SK-N-SH (cell line): ENCODE measurements at regions not wholly inside any gene's neighbourhood (a gene's known extent, or its start where the extent isn't known, plus 50 kb on each side); places are given as distances from the start of the nearest gene placed in this dataset.

Source experiments
- CTCF ChIA-PET: fragments of 300-600, 350-600 bp; formaldehyde crosslinking; extraction: SDS; loops from one replicate; lab custom pipeline; 2021; lab: Yijun Ruan, JAX
- POLR2A ChIA-PET: fragments of 350-600 bp; sonication (Branson Sonifier 250); formaldehyde crosslinking; extraction: SDS; loops from one replicate; lab custom pipeline; 2020; ENCODE audit warnings: antibody characterized with exemption, inconsistent platforms; lab: Yijun Ruan, JAX
- DNase-seq: peaks from one replicate; pipeline ENCODE4 v3.0.0; 2012
- H2AFZ ChIP-seq: fragments of 200-600 bp; sonication (generic); 2 replicates; pipeline ENCODE4 v1.8.1; 2016; ENCODE audit warnings: antibody characterized with exemption, mild to moderate bottlenecking, low read depth
- H3F3A ChIP-seq: fragments of 200-600 bp; sonication (generic); replicated peaks from 2 replicates; pipeline ENCODE3; 2016; ENCODE audit warnings: antibody characterized with exemption, mild to moderate bottlenecking; ENCODE audit not compliant: insufficient read depth
- H3K27ac ChIP-seq, 2 experiments: fragments of 200-500 bp in 1 of 2; fragments of 200-600 bp in 1 of 2; sonication (Bioruptor generic) in 1 of 2; sonication (generic), shearing (Covaris generic) in 1 of 2; 2 replicates each; pipeline versions ENCODE4 v1.5.1 to v1.6.1; 2014 to 2016; ENCODE audit warnings: low read depth in 2 of 2, inconsistent platforms in 1 of 2, low read length in 1 of 2, mild to moderate bottlenecking in 1 of 2, mixed read lengths in 1 of 2
- H3K27me3 ChIP-seq: fragments of 200-600 bp; sonication (generic), shearing (Covaris generic); 2 replicates; pipeline ENCODE4 v1.6.1; 2016; ENCODE audit warnings: mixed run types; ENCODE audit not compliant: insufficient read depth
- H3K36me3 ChIP-seq, 2 experiments: fragments of 200-500 bp in 1 of 2; fragments of 200-600 bp in 1 of 2; sonication (Bioruptor generic) in 1 of 2; sonication (generic) in 1 of 2; replicated peaks in 1 of 2; 2 replicates each; pipeline versions ENCODE3 to v1.5.1; 2014 to 2016; ENCODE audit warnings: low read length in 1 of 2, mild to moderate bottlenecking in 1 of 2; ENCODE audit not compliant: insufficient read depth in 2 of 2, control insufficient read depth in 1 of 2
- H3K4me1 ChIP-seq, 2 experiments: fragments of 200-500 bp in 1 of 2; fragments of 200-600 bp in 1 of 2; sonication (Bioruptor generic) in 1 of 2; sonication (generic), shearing (Covaris generic) in 1 of 2; 2 replicates each; pipeline versions ENCODE4 v1.5.1 to v1.6.1; 2014 to 2016; ENCODE audit warnings: low read depth in 1 of 2, low read length in 1 of 2, mixed run types in 1 of 2; ENCODE audit not compliant: insufficient read depth in 2 of 2, control insufficient read depth in 1 of 2
- H3K4me2 ChIP-seq: fragments of 200-600 bp; sonication (generic), shearing (Covaris generic); 2 replicates; pipeline ENCODE4 v1.6.1; 2017; ENCODE audit warnings: mixed run types
- H3K4me3 ChIP-seq, 2 experiments: fragments of 200-500 bp in 1 of 2; fragments of 200-600 bp in 1 of 2; sonication (Bioruptor generic) in 1 of 2; sonication (generic), shearing (Covaris generic) in 1 of 2; 2 replicates each; pipeline versions ENCODE4 v1.5.1 to v1.8.1; 2014 to 2016; ENCODE audit warnings: low read depth in 2 of 2, inconsistent platforms in 1 of 2, low read length in 1 of 2, mild to moderate bottlenecking in 1 of 2, mixed read lengths in 1 of 2, moderate library complexity in 1 of 2
- H3K79me2 ChIP-seq: fragments of 200-600 bp; sonication (generic); 2 replicates; pipeline ENCODE4 v1.8.1; 2017; ENCODE audit warnings: mild to moderate bottlenecking; ENCODE audit not compliant: insufficient read depth
- H3K9ac ChIP-seq: fragments of 200-600 bp; sonication (generic); 2 replicates; pipeline ENCODE4 v1.6.1; 2017; ENCODE audit warnings: mixed run types
- H3K9me2 ChIP-seq: fragments of 200-600 bp; sonication (generic); 2 replicates; pipeline ENCODE4 v1.6.1; 2017; ENCODE audit warnings: mixed run types
- H3K9me3 ChIP-seq: fragments of 200-600 bp; sonication (generic); 2 replicates; pipeline ENCODE4 v1.6.1; 2017; ENCODE audit warnings: mixed run types, mild to moderate bottlenecking, moderate library complexity
- H4K20me1 ChIP-seq: fragments of 200-600 bp; sonication (generic); 2 replicates; pipeline ENCODE4 v1.6.1; 2017; ENCODE audit warnings: mild to moderate bottlenecking, mixed run types; ENCODE audit not compliant: insufficient read depth
- CHD2 ChIP-seq: fragments of 150-350 bp; IDR thresholded peaks from 2 replicates; pipeline ENCODE4 v1.6.1; 2018; ENCODE audit warnings: low read length; ENCODE audit not compliant: partially characterized antibody
- ELF1 ChIP-seq: IDR thresholded peaks from 2 replicates; pipeline ENCODE4 v1.4.0; 2012
- FOSL2 ChIP-seq: IDR thresholded peaks from 2 replicates; pipeline ENCODE4 v1.4.0; 2012; ENCODE audit warnings: low read depth, mild to moderate bottlenecking, moderate library complexity, borderline replicate concordance
- GATA2 ChIP-seq: sonication (generic); formaldehyde crosslinking; IDR thresholded peaks from 2 replicates; pipeline ENCODE4 v1.5.0; 2020; ENCODE audit warnings: mild to moderate bottlenecking, missing genetic modification reagents
- JUND ChIP-seq: IDR thresholded peaks from 2 replicates; pipeline ENCODE4 v1.4.0; 2012
- MXI1 ChIP-seq: IDR thresholded peaks from 2 replicates; pipeline ENCODE4 v1.6.1; 2012; ENCODE audit warnings: mild to moderate bottlenecking, low read depth, low read length, improper control_type of control experiment
- NFIC ChIP-seq: IDR thresholded peaks from 2 replicates; pipeline ENCODE4 v1.4.0; 2012; ENCODE audit warnings: borderline replicate concordance
- POLR2AphosphoS5 ChIP-seq: IDR thresholded peaks from 2 replicates; pipeline ENCODE4 v1.6.1; 2012; ENCODE audit warnings: low read depth, low read length
- RAD21 ChIP-seq: IDR thresholded peaks from 2 replicates; pipeline ENCODE4 v1.6.1; 2012; ENCODE audit warnings: mild to moderate bottlenecking, low read length
- RFX5 ChIP-seq: IDR thresholded peaks from 2 replicates; pipeline ENCODE4 v1.6.1; 2012; ENCODE audit warnings: mild to moderate bottlenecking, improper control_type of control experiment, low read length
- RXRA ChIP-seq: IDR thresholded peaks from 2 replicates; pipeline ENCODE4 v1.4.0; 2012; ENCODE audit warnings: low read depth, mild to moderate bottlenecking, borderline replicate concordance
- SIN3A ChIP-seq: IDR thresholded peaks from 2 replicates; pipeline ENCODE4 v1.6.1; 2012; ENCODE audit warnings: low read depth, mild to moderate bottlenecking, low read length, moderate library complexity, borderline replicate concordance
- TAF1 ChIP-seq: IDR thresholded peaks from 2 replicates; pipeline ENCODE4 v1.6.1; 2012; ENCODE audit warnings: low read depth, mild to moderate bottlenecking, low read length, moderate library complexity, borderline replicate concordance
- TEAD4 ChIP-seq: IDR thresholded peaks from 2 replicates; pipeline ENCODE4 v1.4.0; 2012; ENCODE audit warnings: mild to moderate bottlenecking, borderline replicate concordance; ENCODE audit not compliant: insufficient read depth
- WGBS: methylation state at CpG from one replicate; pipeline ENCODE4 v1.1.6; 2017; ENCODE audit warnings: low lambda C conversion rate; 5-methylcytosine and 5-hydroxymethylcytosine counted together
- TF ChIP-seq, protein P1 (sequence below): IDR thresholded peaks from 2 replicates; pipeline ENCODE4 v1.4.0; 2012; ENCODE audit warnings: low read depth, borderline replicate concordance
- TF ChIP-seq, protein P2 (sequence below): IDR thresholded peaks from 2 replicates; pipeline ENCODE4; 2012
- TF ChIP-seq, protein P3 (sequence below): IDR thresholded peaks from 2 replicates; pipeline ENCODE4 v1.6.1; 2012; ENCODE audit warnings: mild to moderate bottlenecking, low read depth, low read length, moderate library complexity

DNA sequence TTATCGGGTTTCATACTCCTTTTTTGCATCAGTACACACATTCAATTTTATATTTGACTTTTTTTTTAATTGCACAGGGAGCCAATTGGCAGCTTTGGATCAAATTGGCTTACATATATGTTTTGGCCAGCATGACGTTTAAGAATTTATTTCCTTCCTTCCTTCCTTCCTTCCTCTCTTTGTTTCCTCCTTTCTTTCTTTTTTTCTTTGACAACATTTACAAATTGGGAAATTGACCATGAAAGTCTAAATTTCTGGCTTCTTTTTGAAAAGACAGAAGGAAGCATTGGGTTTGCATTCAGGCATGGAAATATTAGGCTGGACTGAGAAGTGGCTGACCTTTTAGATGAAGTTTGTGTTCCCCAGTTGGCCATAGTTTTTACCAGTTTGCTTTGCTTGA is 103.4 kb upstream of the IGSF10 start:
- no peaks in the 10 kb centered on the region; the same call in 1 of the 2 replicates for H3K79me2 ChIP-seq
- H2AFZ ChIP-seq: no peak overlapping the region
- no peak overlapping the region for H3K27ac ChIP-seq
- no peaks in the 10 kb centered on the region for H3K9me3 ChIP-seq
- H3K4me1 ChIP-seq: peaks cover 2 to 29% of the 10 kb centered on the region in 2 experiments; a peak in 3 of 4 replicates
- H3K36me3 ChIP-seq: no peaks in the 10 kb centered on the region
- TF ChIP-seq GATA2 (CRISPR knock-in tag) (no peak), MXI1 (no peak), FOSL2 (no peak), NFIC (no peak), RAD21 (no peak), RFX5 (no peak), POLR2AphosphoS5 (no peak), TAF1 (no peak), CHD2 (no peak), TEAD4 (no peak), JUND (no peak), ELF1 (no peak), SIN3A (no peak), RXRA (no peak)
- TF ChIP-seq, protein P1, sequence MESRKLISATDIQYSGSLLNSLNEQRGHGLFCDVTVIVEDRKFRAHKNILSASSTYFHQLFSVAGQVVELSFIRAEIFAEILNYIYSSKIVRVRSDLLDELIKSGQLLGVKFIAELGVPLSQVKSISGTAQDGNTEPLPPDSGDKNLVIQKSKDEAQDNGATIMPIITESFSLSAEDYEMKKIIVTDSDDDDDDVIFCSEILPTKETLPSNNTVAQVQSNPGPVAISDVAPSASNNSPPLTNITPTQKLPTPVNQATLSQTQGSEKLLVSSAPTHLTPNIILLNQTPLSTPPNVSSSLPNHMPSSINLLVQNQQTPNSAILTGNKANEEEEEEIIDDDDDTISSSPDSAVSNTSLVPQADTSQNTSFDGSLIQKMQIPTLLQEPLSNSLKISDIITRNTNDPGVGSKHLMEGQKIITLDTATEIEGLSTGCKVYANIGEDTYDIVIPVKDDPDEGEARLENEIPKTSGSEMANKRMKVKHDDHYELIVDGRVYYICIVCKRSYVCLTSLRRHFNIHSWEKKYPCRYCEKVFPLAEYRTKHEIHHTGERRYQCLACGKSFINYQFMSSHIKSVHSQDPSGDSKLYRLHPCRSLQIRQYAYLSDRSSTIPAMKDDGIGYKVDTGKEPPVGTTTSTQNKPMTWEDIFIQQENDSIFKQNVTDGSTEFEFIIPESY: no peak
- TF ChIP-seq, protein P2, sequence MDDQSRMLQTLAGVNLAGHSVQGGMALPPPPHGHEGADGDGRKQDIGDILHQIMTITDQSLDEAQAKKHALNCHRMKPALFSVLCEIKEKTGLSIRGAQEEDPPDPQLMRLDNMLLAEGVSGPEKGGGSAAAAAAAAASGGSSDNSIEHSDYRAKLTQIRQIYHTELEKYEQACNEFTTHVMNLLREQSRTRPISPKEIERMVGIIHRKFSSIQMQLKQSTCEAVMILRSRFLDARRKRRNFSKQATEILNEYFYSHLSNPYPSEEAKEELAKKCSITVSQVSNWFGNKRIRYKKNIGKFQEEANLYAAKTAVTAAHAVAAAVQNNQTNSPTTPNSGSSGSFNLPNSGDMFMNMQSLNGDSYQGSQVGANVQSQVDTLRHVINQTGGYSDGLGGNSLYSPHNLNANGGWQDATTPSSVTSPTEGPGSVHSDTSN: no peak
- TF ChIP-seq, protein P3, sequence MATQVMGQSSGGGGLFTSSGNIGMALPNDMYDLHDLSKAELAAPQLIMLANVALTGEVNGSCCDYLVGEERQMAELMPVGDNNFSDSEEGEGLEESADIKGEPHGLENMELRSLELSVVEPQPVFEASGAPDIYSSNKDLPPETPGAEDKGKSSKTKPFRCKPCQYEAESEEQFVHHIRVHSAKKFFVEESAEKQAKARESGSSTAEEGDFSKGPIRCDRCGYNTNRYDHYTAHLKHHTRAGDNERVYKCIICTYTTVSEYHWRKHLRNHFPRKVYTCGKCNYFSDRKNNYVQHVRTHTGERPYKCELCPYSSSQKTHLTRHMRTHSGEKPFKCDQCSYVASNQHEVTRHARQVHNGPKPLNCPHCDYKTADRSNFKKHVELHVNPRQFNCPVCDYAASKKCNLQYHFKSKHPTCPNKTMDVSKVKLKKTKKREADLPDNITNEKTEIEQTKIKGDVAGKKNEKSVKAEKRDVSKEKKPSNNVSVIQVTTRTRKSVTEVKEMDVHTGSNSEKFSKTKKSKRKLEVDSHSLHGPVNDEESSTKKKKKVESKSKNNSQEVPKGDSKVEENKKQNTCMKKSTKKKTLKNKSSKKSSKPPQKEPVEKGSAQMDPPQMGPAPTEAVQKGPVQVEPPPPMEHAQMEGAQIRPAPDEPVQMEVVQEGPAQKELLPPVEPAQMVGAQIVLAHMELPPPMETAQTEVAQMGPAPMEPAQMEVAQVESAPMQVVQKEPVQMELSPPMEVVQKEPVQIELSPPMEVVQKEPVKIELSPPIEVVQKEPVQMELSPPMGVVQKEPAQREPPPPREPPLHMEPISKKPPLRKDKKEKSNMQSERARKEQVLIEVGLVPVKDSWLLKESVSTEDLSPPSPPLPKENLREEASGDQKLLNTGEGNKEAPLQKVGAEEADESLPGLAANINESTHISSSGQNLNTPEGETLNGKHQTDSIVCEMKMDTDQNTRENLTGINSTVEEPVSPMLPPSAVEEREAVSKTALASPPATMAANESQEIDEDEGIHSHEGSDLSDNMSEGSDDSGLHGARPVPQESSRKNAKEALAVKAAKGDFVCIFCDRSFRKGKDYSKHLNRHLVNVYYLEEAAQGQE: no peak
- CTCF ChIA-PET: interaction anchor here (0.6 kb wide), 1 partner anchor 435 kb away, joined by 3 read pairs; no protein-coding TSS in a partner anchor
- no peak overlapping the region for H3K4me3 ChIP-seq
- H3K27me3 ChIP-seq: no peaks in the 10 kb centered on the region
- no peak overlapping the region for H3K9ac ChIP-seq
- no peak overlapping the region for H3K4me2 ChIP-seq
- POLR2A ChIA-PET: no interaction called here
- DNase-seq: no peak
- 50% methylated on average over 2 of the region's 2 CpGs for WGBS
- H3K9me2 ChIP-seq: no peaks in the 10 kb centered on the region
- no peaks in the 10 kb centered on the region for H4K20me1 ChIP-seq
- H3F3A ChIP-seq: no peaks in the 10 kb centered on the region
